ENCODE measurements at regions not wholly inside any gene's neighbourhood (a gene's known extent, or its start where the extent isn't known, plus 50 kb on each side); places are given as distances from the start of the nearest gene placed in this dataset.
"Not testable (repeated sequence)": the region's sequence is repeated elsewhere in the genome, so short reads cannot be mapped to it uniquely, and the experiment has no call there.

- not testable (repeated sequence) for H2BK12ac ChIP-seq (ENCODE audit: insufficient read length, low read depth, low read length); H4K20me1 ChIP-seq (ENCODE audit: control insufficient read depth, insufficient read depth, insufficient read length); H3K27me3 Mint-ChIP-seq (ENCODE audit: low read depth); H3K56ac ChIP-seq (ENCODE audit: insufficient read length, low read depth, low read length); H3K9me3 ChIP-seq (ENCODE audit: control insufficient read depth, low read depth, low read length); H3K4ac ChIP-seq (ENCODE audit: low read depth, low read length); H3K18ac ChIP-seq (ENCODE audit: insufficient read length, low read depth, low read length); H2AFZ ChIP-seq (ENCODE audit: low read length); H4K8ac ChIP-seq (replicated peaks; ENCODE audit: insufficient read length, low read depth, low read length); DNase-seq; H3K9ac ChIP-seq (ENCODE audit: extremely low read depth, insufficient read length, low read length); H4K5ac ChIP-seq (ENCODE audit: insufficient read length, low read depth, low read length); H2BK120ac ChIP-seq (ENCODE audit: low read depth, low read length, poor library complexity, severe bottlenecking); H3K27ac Mint-ChIP-seq; H3K4me2 ChIP-seq (ENCODE audit: insufficient read depth, insufficient read length, low read length); H3K23ac ChIP-seq (ENCODE audit: insufficient read length, low read depth, low read length); H3K79me2 ChIP-seq (ENCODE audit: insufficient read depth, low read length); H3K4me3 Mint-ChIP-seq; H2BK5ac ChIP-seq (ENCODE audit: insufficient read length, low read length); H3K14ac ChIP-seq (ENCODE audit: insufficient read depth, low read length); H2AK5ac ChIP-seq (ENCODE audit: insufficient read length, low read length); H3K79me1 ChIP-seq (ENCODE audit: insufficient read depth, low read depth, low read length, poor library complexity, severe bottlenecking); H3K36me3 Mint-ChIP-seq (ENCODE audit: insufficient read depth in 1 of 3, low read depth in 3 of 3); H3K23me2 ChIP-seq (ENCODE audit: insufficient read length, low read depth, low read length, poor library complexity, severe bottlenecking); H3K27ac ChIP-seq (ENCODE audit: insufficient read length, low read depth, low read length); H2BK20ac ChIP-seq (ENCODE audit: low read depth, low read length, poor library complexity, severe bottlenecking); H3T11ph ChIP-seq (ENCODE audit: low read length); H3K27me3 ChIP-seq (ENCODE audit: insufficient read depth, low read length); H3K4me1 ChIP-seq (ENCODE audit: insufficient read depth, low read length); H3K9me3 Mint-ChIP-seq; H4K91ac ChIP-seq (ENCODE audit: insufficient read length, low read depth, low read length); H2BK15ac ChIP-seq (ENCODE audit: low read depth, low read length)
- no CpG with 5 or more reads among the region's 8 CpGs for WGBS (ENCODE audit: extremely low coverage, insufficient read length, low lambda C conversion rate)
- peaks cover 10 to 14% of the 10 kb centered on the region in 2 experiments for H3K4me1 Mint-ChIP-seq
These were observed 53.6 kb upstream of the PDPR start for GRCh38 chr16:70060521-70061027.

GRCh38 chr16:70061671-70062218 lies 52.4 kb upstream of the PDPR start:
- not testable (repeated sequence) for H2AFZ ChIP-seq (ENCODE audit: low read length); H4K8ac ChIP-seq (replicated peaks; ENCODE audit: insufficient read length, low read depth, low read length); H3K18ac ChIP-seq (ENCODE audit: insufficient read length, low read depth, low read length); H3K23me2 ChIP-seq (ENCODE audit: insufficient read length, low read depth, low read length, poor library complexity, severe bottlenecking); H3K36me3 Mint-ChIP-seq (ENCODE audit: insufficient read depth in 1 of 3, low read depth in 3 of 3); H2AK5ac ChIP-seq (ENCODE audit: insufficient read length, low read length); H3K23ac ChIP-seq (ENCODE audit: insufficient read length, low read depth, low read length); H3K9me3 ChIP-seq (ENCODE audit: control insufficient read depth, low read depth, low read length); H2BK12ac ChIP-seq (ENCODE audit: insufficient read length, low read depth, low read length); DNase-seq; H3K79me2 ChIP-seq (ENCODE audit: insufficient read depth, low read length); H2BK120ac ChIP-seq (ENCODE audit: low read depth, low read length, poor library complexity, severe bottlenecking); H3K9ac ChIP-seq (ENCODE audit: extremely low read depth, insufficient read length, low read length); H3K56ac ChIP-seq (ENCODE audit: insufficient read length, low read depth, low read length); H3K27ac ChIP-seq (ENCODE audit: insufficient read length, low read depth, low read length); H3K27me3 ChIP-seq (ENCODE audit: insufficient read depth, low read length); H4K5ac ChIP-seq (ENCODE audit: insufficient read length, low read depth, low read length); H4K91ac ChIP-seq (ENCODE audit: insufficient read length, low read depth, low read length); H3K4me1 ChIP-seq (ENCODE audit: insufficient read depth, low read length); H2BK15ac ChIP-seq (ENCODE audit: low read depth, low read length); H4K20me1 ChIP-seq (ENCODE audit: control insufficient read depth, insufficient read depth, insufficient read length); H3K9me3 Mint-ChIP-seq; H3K4ac ChIP-seq (ENCODE audit: low read depth, low read length); H3K27me3 Mint-ChIP-seq (ENCODE audit: low read depth); H3K4me2 ChIP-seq (ENCODE audit: insufficient read depth, insufficient read length, low read length); H2BK20ac ChIP-seq (ENCODE audit: low read depth, low read length, poor library complexity, severe bottlenecking); H3K79me1 ChIP-seq (ENCODE audit: insufficient read depth, low read depth, low read length, poor library complexity, severe bottlenecking); H2BK5ac ChIP-seq (ENCODE audit: insufficient read length, low read length); H3T11ph ChIP-seq (ENCODE audit: low read length); H3K14ac ChIP-seq (ENCODE audit: insufficient read depth, low read length)
- no CpG with 5 or more reads among the region's 7 CpGs for WGBS (ENCODE audit: extremely low coverage, insufficient read length, low lambda C conversion rate)
- Mint-ChIP-seq H3K4me1 (peaks cover 10 to 14% of the 10 kb centered on the region in 2 experiments), H3K27ac (peak overlapping the region in 1 of 3 experiments; percentile 53; a peak in 2 of 7 replicates), H3K4me3 (peak overlapping the region in 1 of 2 experiments; percentile 40; a peak in 1 of 5 replicates)

Measured in H9 (cell line).